Trophoblast cell (in vitro differentiated cells and primary cell): ENCODE measurements at regions not wholly inside any gene's neighbourhood (a gene's known extent, or its start where the extent isn't known, plus 50 kb on each side); places are given as distances from the start of the nearest gene placed in this dataset.

Experiments
- DNase-seq, 2 donors: peaks; one replicate each; pipeline ENCODE4 v3.0.0-alpha.2; 2016
- H2AFZ ChIP-seq: 2 replicates; pipeline ENCODE4 v1.6.1; 2013; ENCODE audit warnings: low read length, moderate library complexity, mild to moderate bottlenecking; ENCODE audit not compliant: insufficient read depth, poor library complexity
- H2AK5ac ChIP-seq: 2 replicates; pipeline ENCODE4 v1.6.1; 2013; ENCODE audit warnings: mild to moderate bottlenecking, low read length
- H2BK120ac ChIP-seq: 2 replicates; pipeline ENCODE4 v1.6.1; 2013; ENCODE audit warnings: low read length, mild to moderate bottlenecking, moderate library complexity; ENCODE audit not compliant: insufficient read depth, poor library complexity
- H2BK12ac ChIP-seq: 2 replicates; pipeline ENCODE4 v1.6.1; 2013; ENCODE audit warnings: mild to moderate bottlenecking, low read length, moderate library complexity
- H2BK5ac ChIP-seq: 2 replicates; pipeline ENCODE4 v1.6.1; 2013; ENCODE audit warnings: low read length, low read depth, moderate library complexity, mild to moderate bottlenecking; ENCODE audit not compliant: poor library complexity
- H3K14ac ChIP-seq: 2 replicates; pipeline ENCODE4 v1.6.1; 2013; ENCODE audit warnings: mild to moderate bottlenecking, low read length
- H3K18ac ChIP-seq: 2 replicates; pipeline ENCODE4 v1.6.1; 2013; ENCODE audit warnings: mild to moderate bottlenecking, low read length
- H3K23ac ChIP-seq: 2 replicates; pipeline ENCODE4 v1.6.1; 2013; ENCODE audit warnings: low read length
- H3K27ac ChIP-seq: 2 replicates; pipeline ENCODE4 v1.5.1; 2013; ENCODE audit warnings: low read depth, mild to moderate bottlenecking, inconsistent platforms, low read length, moderate library complexity
- H3K27me3 ChIP-seq: 2 replicates; pipeline ENCODE4 v1.6.1; 2013; ENCODE audit warnings: inconsistent platforms, mild to moderate bottlenecking, low read length, moderate library complexity; ENCODE audit not compliant: insufficient read depth
- H3K36me3 ChIP-seq, 2 experiments: 1 replicate in 1 of 2; 2 replicates in 1 of 2; pipeline ENCODE4 v1.6.1; 2013; ENCODE audit warnings: low read length in 2 of 2, mild to moderate bottlenecking in 2 of 2, moderate library complexity in 1 of 2; ENCODE audit not compliant: insufficient read depth in 2 of 2, control insufficient read depth in 1 of 2
- H3K4ac ChIP-seq: 2 replicates; pipeline ENCODE4 v1.6.1; 2013; ENCODE audit warnings: low read depth, mild to moderate bottlenecking, low read length, moderate library complexity
- H3K4me1 ChIP-seq, 2 experiments: 1 replicate in 1 of 2; 2 replicates in 1 of 2; pipeline ENCODE4 v1.6.1; 2013; ENCODE audit warnings: low read length in 2 of 2, mild to moderate bottlenecking in 2 of 2, moderate library complexity in 1 of 2; ENCODE audit not compliant: insufficient read depth in 2 of 2, control insufficient read depth in 1 of 2
- H3K4me2 ChIP-seq: 2 replicates; pipeline ENCODE4 v1.6.1; 2013; ENCODE audit warnings: inconsistent platforms, mild to moderate bottlenecking, low read length, moderate library complexity
- H3K4me3 ChIP-seq: 2 replicates; pipeline ENCODE4 v1.5.1; 2013; ENCODE audit warnings: mild to moderate bottlenecking, low read depth, low read length, inconsistent platforms
- H3K79me1 ChIP-seq: one replicate; pipeline ENCODE4 v1.6.1; 2013; ENCODE audit warnings: low read length
- H3K79me2 ChIP-seq: 2 replicates; pipeline ENCODE4 v1.6.1; 2013; ENCODE audit warnings: low read length, mild to moderate bottlenecking; ENCODE audit not compliant: control insufficient read depth, insufficient read depth, poor library complexity
- H3K9ac ChIP-seq: 2 replicates; pipeline ENCODE4 v1.6.1; 2013; ENCODE audit warnings: mild to moderate bottlenecking, low read length
- H3K9me3 ChIP-seq: 2 replicates; pipeline ENCODE4 v1.6.1; 2013; ENCODE audit warnings: low read depth, mild to moderate bottlenecking, control low read depth, inconsistent platforms, low read length; ENCODE audit not compliant: insufficient read depth
- H4K12ac ChIP-seq: 2 replicates; pipeline ENCODE4 v1.6.1; 2013; ENCODE audit warnings: low read depth, mild to moderate bottlenecking, low read length, moderate library complexity
- H4K8ac ChIP-seq: 2 replicates; pipeline ENCODE4 v1.6.1; 2013; ENCODE audit warnings: low read depth, mild to moderate bottlenecking, low read length, moderate library complexity
- H4K91ac ChIP-seq: one replicate; pipeline ENCODE4 v1.6.1; 2013; ENCODE audit warnings: low read depth, mild to moderate bottlenecking, low read length, moderate library complexity
- WGBS: extraction: QIAGEN DNeasy Blood & Tissue Kit; methylation state at CpG from one replicate; pipeline ENCODE4 v1.1.7; 2013; ENCODE audit warnings: missing lambda C conversion rate; ENCODE audit not compliant: insufficient read length, insufficient coverage; ENCODE audit errors: extremely low coverage; 5-methylcytosine and 5-hydroxymethylcytosine counted together

GRCh38 chr2:2764001-2764355 is 432.9 kb upstream of the MYT1L start:
- Histone ChIP-seq H3K9ac (no peak overlapping the region), H3K79me1 (no peaks in the 10 kb centered on the region), H3K9me3 (peaks cover 15% of the 10 kb centered on the region), H2AFZ (no peak overlapping the region), H3K4me3 (no peak overlapping the region), H3K4me1 (no peaks in the 10 kb centered on the region), H3K23ac (no peak overlapping the region), H3K27ac (no peak overlapping the region), H3K14ac (no peak overlapping the region), H2BK12ac (no peak overlapping the region), H4K91ac (no peak overlapping the region), H3K36me3 (no peaks in the 10 kb centered on the region), H2AK5ac (no peak overlapping the region), H3K79me2 (no peaks in the 10 kb centered on the region), H3K18ac (no peak overlapping the region), H3K4me2 (no peak overlapping the region), H3K27me3 (no peaks in the 10 kb centered on the region), H2BK5ac (no peak overlapping the region), H4K8ac (no peak overlapping the region), H4K12ac (no peak overlapping the region), H2BK120ac (no peak overlapping the region), H3K4ac (no peak overlapping the region)
- no CpG with 5 or more reads among the region's 5 CpGs for WGBS
- no peak for DNase-seq

GRCh38 chr2:2763351-2764000 is 432.4 kb upstream of the MYT1L start:
- no peak overlapping the region for H4K8ac ChIP-seq
- H4K91ac ChIP-seq, result no peak overlapping the region
- no peak overlapping the region for H3K9ac ChIP-seq
- no peak overlapping the region for H3K27ac ChIP-seq
- H3K9me3 ChIP-seq, result peaks cover 15% of the 10 kb centered on the region
- no peaks in the 10 kb centered on the region for H3K79me2 ChIP-seq
- no peak overlapping the region for H3K18ac ChIP-seq
- H3K4ac ChIP-seq, result no peak overlapping the region
- H3K27me3 ChIP-seq, result no peaks in the 10 kb centered on the region
- H2AFZ ChIP-seq, result no peak overlapping the region
- H3K4me2 ChIP-seq, result no peak overlapping the region
- H2BK12ac ChIP-seq, result no peak overlapping the region
- H2BK120ac ChIP-seq, result no peak overlapping the region
- H4K12ac ChIP-seq, result no peak overlapping the region
- no peak overlapping the region for H2AK5ac ChIP-seq
- no peaks in the 10 kb centered on the region for H3K79me1 ChIP-seq
- H3K4me1 ChIP-seq, result no peaks in the 10 kb centered on the region
- WGBS, result no CpG with 5 or more reads among the region's 25 CpGs
- peak in 1 of 2 donors; percentile 7 for DNase-seq
- H3K4me3 ChIP-seq, result no peak overlapping the region
- no peak overlapping the region for H3K23ac ChIP-seq
- no peak overlapping the region for H2BK5ac ChIP-seq
- no peaks in the 10 kb centered on the region for H3K36me3 ChIP-seq
- no peak overlapping the region for H3K14ac ChIP-seq

GRCh38 chr2:2762913-2763312 is 431.8 kb upstream of the MYT1L start:
- H3K4me3 ChIP-seq, result no peak overlapping the region
- H3K79me1 ChIP-seq, result no peaks in the 10 kb centered on the region
- no peak overlapping the region for H3K18ac ChIP-seq
- H2BK12ac ChIP-seq, result no peak overlapping the region
- no peak overlapping the region for H2BK120ac ChIP-seq
- H3K9ac ChIP-seq, result no peak overlapping the region
- DNase-seq, result no peak
- no peak overlapping the region for H2AFZ ChIP-seq
- peaks cover 14% of the 10 kb centered on the region for H3K9me3 ChIP-seq
- WGBS, result no CpG with 5 or more reads among the region's 11 CpGs
- no peak overlapping the region for H4K91ac ChIP-seq
- H3K23ac ChIP-seq, result no peak overlapping the region
- no peaks in the 10 kb centered on the region for H3K27me3 ChIP-seq
- H3K4ac ChIP-seq, result no peak overlapping the region
- H3K79me2 ChIP-seq, result no peaks in the 10 kb centered on the region
- H2AK5ac ChIP-seq, result no peak overlapping the region
- no peaks in the 10 kb centered on the region for H3K36me3 ChIP-seq
- H2BK5ac ChIP-seq, result no peak overlapping the region
- H3K4me2 ChIP-seq, result no peak overlapping the region
- no peak overlapping the region for H3K14ac ChIP-seq
- H4K12ac ChIP-seq, result no peak overlapping the region
- H3K27ac ChIP-seq, result no peak overlapping the region
- H3K4me1 ChIP-seq, result no peaks in the 10 kb centered on the region
- no peak overlapping the region for H4K8ac ChIP-seq

GRCh38 chr2:2762166-2762908 is 431.3 kb upstream of the MYT1L start:
- no peaks in the 10 kb centered on the region for H3K36me3 ChIP-seq
- H2BK5ac ChIP-seq, result no peak overlapping the region
- no peaks in the 10 kb centered on the region for H3K27me3 ChIP-seq
- H3K27ac ChIP-seq, result no peak overlapping the region
- H3K79me1 ChIP-seq, result no peaks in the 10 kb centered on the region
- no peak overlapping the region for H2AK5ac ChIP-seq
- no peak overlapping the region for H3K18ac ChIP-seq
- no peak for DNase-seq
- no peak overlapping the region for H3K4me3 ChIP-seq
- no peak overlapping the region for H3K14ac ChIP-seq
- H3K23ac ChIP-seq, result no peak overlapping the region
- H2AFZ ChIP-seq, result no peak overlapping the region
- H4K91ac ChIP-seq, result no peak overlapping the region
- no peak overlapping the region for H4K12ac ChIP-seq
- no peak overlapping the region for H2BK12ac ChIP-seq
- H3K4ac ChIP-seq, result no peak overlapping the region
- H3K9me3 ChIP-seq, result peaks cover 11% of the 10 kb centered on the region
- no peak overlapping the region for H2BK120ac ChIP-seq
- H3K79me2 ChIP-seq, result no peaks in the 10 kb centered on the region
- H3K4me1 ChIP-seq, result no peaks in the 10 kb centered on the region
- WGBS, result no CpG with 5 or more reads among the region's 17 CpGs
- H3K4me2 ChIP-seq, result no peak overlapping the region
- H3K9ac ChIP-seq, result no peak overlapping the region
- no peak overlapping the region for H4K8ac ChIP-seq
